NCI-H226 (cell line): ENCODE measurements at regions not wholly inside any gene's neighbourhood (a gene's known extent, or its start where the extent isn't known, plus 50 kb on each side); places are given as distances from the start of the nearest gene placed in this dataset.
"Not testable (repeated sequence)": the region's sequence is repeated elsewhere in the genome, so short reads cannot be mapped to it uniquely, and the experiment has no call there.

Source experiments
- DNase-seq: peaks from one replicate; pipeline ENCODE4 v3.0.0-alpha.2; 2015

DNA sequence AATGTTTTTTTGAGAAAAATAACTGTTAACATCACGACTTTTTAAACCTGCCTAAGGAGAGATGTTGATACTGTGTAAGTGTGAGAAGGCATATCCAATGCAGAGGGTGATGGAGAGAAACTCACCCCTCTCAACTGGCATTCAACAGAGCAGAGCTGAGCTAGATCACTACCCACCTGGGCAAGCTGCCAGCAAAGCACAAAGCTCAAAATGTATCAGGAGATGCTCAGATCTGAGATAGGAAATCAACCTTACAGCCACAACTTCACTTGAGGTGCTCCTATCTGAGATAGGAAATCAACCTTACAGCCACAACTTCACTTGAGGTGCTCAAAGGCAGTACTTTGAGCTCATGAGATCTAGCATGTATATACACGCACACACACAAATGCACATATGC, 151.5 kb upstream of the PDE1C start:
- DNase-seq = no peak

DNA sequence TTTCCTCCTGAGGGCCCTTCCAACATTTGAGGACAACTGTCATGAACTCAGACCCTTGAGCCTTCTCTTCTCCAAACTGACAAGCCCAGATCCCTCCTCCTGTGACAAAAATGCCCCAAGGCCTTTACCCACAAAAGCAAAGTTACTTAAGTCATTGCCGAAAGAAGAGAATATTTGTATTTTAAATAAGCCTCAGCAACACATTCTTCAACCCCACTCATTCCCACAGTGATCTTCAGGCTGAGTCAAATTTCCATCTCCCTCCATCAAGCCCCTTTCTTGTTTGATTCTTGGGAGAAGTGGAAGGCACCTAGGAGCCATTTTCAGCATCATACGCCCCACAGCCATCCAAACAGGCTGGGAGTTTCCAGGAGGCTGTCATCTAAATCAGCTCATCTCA, 150.8 kb upstream of the PDE1C start:
- DNase-seq = no peak

DNA sequence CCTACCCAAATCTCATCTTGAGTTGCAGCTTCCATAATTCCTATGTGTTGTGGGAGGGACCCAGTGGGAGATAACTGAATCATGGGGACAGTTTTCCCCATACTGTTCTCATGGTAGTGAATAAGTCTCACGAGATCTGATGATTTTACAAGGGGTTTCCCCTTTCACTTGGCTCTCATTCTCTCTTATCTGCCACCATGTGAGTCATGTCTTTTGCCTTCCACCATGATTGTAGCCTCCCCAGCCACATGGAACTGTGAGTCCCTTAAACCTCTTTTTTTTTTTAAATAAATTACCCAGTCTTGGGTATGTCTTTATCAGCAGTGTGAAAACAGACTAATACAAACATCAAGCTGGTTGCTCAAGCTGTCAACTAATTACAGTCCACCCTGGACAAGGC, 149.6 kb upstream of the PDE1C start:
- DNase-seq = peak; percentile 20

DNA sequence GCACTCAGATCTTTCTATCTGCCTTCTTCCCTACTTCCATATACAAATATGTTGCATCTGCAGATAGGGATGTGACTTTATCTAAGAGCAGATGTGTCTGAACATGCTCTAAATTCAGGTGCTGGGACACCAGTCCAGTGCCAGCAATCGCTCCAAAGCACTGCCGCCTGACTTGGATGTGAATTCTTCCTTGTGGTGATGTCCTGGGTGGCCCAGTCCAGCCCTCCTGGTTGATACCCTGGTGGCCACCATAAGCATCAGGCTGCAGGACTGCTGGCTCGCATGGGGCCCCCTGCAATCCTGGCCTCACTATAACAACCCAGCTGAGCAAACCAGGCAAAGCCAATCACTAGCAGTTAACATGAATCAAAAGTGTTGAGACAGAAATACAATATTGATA, 149.2 kb upstream of the PDE1C start:
- no peak for DNase-seq

DNA sequence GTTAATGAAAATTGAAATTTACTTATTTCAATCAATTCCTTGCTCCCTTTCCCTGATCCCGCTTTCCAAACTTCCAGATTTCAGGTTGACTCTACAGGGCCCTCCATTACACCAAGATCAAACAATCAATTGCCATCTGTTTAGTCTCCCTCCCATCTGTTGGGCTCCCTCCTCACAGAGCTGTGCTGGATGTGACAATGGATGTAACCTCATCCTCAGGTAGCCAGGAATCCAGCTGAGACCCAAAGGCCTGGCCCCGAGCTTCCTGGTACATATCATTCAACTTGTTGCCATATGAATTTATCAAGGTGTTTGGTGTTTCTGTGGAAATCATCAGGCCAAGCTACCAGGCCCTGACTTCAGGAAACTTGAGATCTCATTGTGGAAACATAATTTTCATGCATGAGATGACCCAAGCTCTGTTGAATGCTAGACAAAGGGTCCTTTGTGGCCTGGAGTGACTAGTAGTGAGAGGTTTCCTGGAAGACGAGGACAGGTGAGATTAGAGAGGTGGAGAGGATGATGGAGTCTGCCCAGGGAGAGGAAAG, 148.6 kb upstream of the PDE1C start:
- DNase-seq = no peak

DNA sequence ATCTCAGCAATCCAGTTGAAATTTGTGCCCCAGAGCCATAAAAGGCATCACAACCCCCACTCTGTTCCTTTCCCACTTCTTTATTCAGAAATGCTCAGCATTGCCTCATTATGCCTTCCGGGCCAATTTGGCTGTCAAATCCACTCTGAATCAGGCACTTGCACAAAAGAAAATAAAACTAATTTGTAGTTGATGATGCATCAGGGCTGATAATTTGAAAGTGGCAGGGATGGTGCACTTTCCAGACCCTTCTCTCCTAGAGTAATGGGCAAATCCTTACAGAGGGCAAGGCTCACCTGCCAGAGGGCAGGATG, 147.9 kb upstream of the PDE1C start:
- no peak for DNase-seq

DNA sequence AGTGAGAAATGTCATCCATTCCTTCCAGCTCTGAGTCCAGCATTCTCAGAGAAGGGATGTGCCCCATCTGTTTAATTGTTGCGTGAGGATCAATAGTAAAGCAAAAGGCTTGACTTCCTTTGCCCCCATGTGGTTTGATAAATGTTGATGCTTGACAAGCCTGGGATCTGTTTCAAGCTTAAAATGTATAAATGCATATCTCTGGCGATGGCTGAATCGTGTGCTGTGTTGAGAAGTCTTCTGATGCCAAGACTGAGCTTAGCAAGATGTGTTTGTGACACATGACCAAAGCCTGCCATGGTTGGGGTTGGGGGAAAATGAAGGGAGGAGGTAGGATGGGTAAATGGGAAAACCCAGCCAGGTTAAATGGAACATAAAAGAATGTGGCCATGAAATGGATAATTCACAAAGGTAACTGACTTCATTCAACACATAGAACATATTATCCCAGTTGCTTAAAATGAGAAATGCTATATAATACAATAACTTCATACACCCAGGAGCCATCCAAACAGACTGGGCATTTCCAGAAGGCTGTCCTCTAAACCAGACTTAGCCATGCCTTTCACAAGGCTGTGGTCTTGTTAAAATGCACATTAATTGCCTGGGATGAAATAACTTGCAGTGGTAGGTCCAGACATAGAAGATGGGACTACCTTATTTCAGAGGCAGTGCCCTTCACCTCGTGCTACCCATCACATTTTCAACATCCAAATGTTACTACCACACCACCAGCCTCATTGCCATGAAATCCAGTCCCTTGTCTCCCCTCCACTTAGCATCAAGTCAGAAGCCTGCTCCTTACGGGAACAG, 147.3 kb upstream of the PDE1C start:
- DNase-seq = no peak

DNA sequence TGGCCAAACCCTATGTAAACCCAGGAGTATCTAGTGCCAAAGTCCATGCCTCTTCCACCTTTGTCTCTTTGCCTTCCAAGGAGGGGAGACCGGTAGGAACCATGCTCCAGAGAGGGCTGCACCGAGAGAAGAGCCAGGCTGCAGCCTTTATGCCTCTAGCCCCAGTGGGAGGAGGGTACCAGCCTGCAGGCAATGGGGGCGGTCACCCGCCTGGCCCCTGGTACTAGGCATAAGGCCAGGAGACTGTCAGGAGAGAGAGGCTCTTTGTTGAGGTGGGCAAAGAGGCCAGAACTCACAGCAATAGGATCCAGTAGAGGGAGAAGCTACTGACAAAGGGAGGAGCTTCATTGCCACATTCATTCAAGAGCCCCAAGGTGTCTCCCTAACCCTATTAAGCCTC, 146.6 kb upstream of the PDE1C start:
- no peak for DNase-seq

DNA sequence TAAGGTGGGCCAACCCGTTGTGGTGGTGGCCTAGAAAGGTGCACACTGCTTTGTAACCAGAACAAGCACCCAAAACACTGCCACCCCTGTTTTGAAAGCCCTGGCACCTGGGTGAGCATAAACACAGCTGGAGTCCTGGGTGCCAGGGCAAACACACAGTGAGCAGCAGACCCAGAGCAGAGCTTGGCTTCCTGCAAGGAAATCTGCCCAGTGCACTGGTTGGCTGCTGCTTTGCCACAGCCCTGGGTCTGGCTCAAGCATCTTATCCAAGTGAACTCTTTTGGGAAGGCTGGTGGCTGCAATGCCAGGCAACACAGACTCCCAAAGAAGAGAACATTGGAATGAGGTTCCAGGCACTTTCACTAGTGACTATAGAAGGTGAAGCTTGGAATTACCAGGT, 145.5 kb upstream of the PDE1C start:
- no peak for DNase-seq

DNA sequence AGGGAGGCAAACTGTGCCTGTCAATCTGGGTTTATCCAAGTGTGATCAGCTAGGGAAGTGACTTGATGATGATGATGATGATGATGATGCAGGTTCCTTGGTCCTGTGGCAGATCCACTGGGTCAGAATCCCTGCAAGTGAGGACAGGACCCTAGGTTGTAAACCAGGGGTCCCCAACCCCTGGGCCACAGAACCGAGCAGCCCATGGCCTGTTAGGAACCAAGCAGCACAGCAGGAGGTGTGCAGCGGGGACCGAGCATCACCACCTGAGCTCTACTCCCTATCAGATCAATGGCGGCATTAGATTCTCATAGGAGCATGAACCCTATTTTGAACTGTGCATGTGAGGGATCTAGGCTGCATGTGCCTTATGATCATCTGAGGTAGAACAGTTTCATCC, 144.7 kb upstream of the PDE1C start:
- no peak for DNase-seq

DNA sequence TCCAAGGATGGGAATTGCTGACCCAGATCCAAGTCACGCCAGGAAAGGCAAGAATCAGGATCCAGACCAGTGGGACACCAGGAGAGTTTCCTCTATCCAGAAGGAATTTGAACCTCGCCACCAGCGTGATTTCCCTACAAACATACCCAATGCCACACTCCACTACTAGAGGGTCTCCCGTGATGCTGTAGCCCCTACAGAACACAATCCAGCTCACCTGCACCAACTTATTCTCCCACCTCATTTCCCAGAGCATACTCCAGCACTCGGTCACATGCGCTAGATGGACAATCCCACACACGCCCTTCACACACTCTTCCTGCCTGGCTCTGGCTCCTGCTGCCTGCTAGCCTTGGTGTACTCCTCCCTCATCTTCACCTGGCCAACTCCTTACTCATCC, 142.1 kb upstream of the PDE1C start:
- no peak for DNase-seq

DNA sequence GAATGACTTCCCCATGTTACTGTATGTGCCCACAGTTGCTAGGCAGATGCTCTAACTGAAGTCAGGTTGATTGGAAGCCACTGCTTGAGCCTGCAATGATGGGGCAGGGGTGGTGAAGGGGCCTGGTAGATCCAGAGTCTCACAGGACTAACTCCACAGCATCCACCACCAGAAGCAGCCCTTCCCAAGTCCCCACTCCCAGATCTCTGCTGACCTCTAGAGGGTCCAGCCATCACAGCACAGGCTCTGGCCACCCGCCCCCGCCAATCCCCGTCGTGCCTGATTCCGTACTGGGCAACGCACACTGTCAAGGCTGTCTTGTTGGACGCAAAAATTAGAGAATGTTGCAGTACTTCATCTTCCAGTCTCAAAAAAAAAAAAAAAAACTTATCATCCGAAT, 136.8 kb upstream of the PDE1C start:
- DNase-seq = no peak

DNA sequence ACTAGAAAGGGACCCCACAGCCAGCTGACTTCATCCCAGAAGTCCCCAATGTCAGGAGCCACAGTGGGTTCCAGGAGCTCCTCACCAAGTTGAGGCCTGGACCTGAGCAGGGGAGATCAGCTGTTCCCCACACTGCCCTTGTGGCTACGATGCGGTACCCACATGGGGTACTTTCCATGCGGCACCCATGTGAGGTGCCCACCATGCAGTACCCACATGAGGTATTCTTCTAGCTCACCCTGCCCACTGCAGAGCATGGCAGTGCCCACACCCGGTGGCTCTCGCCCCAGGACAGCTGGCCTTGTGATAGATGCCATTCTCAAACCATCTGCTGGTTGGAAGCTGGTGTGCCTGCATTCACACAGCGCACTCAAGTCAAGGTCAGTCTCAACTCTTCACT, 136.3 kb upstream of the PDE1C start:
- no peak for DNase-seq

DNA sequence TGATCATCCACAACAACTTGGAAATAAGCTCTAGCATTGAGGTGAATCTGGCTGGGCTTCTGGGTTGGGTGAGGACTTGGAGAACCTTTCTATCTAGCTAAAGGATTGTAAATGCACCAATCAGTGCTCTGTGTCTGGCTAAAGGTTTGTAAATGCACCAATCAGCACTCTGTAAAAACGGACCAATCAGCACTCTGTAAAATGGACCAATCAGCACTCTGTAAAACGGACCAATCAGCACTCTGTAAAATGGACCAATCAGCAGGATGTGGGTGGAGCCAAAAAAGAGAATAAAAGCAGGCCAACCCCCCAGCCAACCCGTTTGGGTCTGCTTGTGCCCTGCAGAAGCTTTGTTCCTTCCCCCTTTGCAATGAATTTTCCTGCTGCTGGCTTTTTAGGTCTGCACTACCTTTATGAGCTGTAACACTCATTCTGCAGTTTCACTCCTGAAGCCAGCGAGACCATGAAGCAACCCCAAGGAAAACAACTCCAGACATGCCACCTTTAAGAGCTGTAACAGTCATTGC, 135.2 kb upstream of the PDE1C start:
- DNase-seq = not testable (repeated sequence)

DNA sequence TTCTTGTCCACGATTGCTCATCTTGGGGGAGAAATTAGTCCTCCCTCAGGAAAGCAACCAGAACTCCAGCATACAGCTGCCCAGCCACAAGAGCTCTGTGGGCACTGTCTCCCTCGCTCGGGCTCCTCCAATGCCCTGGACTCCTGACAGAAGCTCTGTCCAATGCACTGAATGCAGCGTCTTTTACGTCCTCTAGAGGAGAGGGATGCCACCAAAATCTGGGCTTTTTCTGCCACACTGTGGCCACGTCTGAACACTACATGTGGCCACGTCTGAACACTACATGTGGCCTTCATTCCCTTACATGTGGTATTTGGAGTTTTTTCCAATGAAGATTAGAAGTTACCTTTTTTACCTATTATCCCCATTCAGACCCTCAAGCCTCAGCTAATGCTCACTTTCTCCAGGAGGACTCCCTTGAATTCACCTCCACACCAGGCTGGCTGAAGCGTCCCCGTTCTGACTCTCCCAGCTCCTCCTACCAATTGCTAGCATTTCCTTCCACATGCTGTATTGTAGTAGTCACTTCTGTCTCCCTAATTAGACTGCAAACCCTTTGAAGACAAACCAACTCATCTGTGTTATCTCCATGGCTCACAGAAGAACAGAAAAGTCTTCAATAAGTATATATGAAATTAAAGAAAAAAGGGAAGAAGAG, 134.3 kb upstream of the PDE1C start:
- DNase-seq = peak; percentile 98

DNA sequence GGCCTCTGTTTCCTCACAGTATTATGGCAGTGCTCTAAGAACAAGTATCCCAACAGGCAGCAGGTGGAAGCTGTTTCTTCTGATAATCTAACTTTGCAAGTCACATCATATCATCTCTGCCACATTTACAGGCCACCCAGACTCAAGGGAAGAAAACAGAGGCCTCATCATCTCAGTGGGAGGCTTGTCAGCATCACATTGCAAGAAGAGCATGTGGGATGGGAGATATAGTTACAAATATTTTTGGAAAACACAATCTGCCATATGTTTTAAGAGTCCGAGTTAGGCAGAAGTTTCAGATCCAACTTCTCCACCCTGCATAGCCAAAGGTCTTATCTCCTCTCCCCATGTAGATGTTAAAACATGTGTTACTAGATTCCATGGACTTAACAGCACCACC, 130.4 kb upstream of the PDE1C start:
- no peak for DNase-seq

DNA sequence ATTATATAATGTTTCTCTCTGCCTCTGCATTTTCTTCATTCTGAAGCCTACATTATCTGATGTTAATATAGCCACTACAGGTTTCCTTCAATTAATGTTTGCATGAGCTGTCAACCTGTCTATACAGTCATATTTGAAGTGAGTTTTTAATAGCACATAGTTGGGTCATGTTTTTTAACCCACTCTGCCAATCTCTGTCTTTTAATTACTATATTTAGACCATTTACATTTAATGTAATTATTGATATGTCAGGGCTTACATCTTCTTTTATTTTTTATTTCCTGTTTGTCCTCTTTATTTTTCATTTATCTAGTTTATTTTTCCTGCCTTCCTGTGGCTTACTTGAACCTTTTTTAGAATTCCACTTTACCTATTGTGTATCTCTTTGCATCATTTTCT, 124.3 kb upstream of the PDE1C start:
- no peak for DNase-seq

DNA sequence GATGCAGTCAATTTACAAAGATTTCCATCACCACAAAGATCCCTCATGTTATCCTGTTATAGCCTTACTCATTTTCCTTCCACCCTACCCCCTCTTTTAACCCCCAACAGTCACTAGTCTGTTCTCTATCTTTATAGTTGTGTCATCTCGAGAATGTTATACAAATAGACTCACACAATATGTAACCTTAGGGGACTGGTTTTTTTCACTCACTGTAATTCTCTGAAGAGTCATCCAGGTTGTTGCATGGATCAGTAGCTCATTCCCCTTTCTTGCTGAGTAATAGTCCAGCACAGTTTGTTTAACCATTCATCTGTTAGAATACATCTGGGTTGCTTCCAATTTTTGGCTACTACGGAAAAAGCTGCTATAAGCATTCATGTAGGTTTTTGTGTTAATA, 121.1 kb upstream of the PDE1C start:
- DNase-seq = no peak

DNA sequence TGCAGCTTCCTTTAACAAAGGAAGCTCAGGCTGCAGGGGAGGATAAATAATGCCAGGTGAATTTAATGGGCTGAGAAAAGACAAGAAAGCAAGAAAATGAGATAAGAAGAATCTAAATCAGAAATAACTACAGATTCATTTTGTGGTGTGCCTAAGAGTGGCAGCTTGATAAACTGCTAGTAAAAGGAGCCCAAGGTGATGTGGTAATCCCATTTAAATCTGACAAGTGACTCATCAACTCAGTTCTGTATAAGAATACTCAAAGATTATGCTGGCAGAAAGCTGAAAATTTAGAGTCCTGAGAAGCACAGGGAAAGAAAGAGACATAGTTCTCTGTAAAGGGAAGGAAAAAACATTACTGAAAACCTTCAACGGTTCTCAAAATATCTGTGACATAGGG, 109.4 kb upstream of the PDE1C start:
- DNase-seq = peak; percentile 92

DNA sequence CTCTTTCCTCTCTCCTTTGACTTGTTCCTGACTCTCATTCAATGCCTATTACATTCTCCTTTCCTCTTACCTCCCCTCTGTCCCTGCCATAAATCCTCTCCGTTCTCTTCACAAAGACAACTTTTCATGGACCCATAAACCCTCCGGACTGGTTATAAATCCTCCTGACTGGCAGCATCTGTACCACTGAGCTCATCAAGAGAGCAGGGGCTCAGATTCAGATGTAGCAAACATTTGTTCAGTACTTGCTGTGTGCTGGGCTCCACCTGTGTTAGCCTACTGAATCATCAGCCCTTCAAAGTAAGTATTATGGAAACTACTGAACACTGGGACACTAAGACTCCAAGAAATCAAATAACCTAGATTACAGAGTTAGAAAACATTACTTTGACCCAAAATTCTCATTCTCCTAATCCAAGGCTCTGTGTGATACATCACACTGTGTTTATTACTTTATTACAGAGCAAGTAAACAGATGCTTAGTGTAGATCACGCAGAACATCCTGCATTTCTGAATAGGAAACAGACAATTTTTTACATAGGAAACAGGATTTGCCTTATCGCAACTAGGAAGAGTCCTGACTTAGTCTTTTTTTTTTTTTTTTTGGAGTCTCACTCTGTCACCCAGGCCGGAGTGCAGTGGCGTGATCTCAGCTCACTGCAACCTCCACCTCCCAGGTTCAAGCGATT, 108.6 kb upstream of the PDE1C start:
- no peak for DNase-seq

DNA sequence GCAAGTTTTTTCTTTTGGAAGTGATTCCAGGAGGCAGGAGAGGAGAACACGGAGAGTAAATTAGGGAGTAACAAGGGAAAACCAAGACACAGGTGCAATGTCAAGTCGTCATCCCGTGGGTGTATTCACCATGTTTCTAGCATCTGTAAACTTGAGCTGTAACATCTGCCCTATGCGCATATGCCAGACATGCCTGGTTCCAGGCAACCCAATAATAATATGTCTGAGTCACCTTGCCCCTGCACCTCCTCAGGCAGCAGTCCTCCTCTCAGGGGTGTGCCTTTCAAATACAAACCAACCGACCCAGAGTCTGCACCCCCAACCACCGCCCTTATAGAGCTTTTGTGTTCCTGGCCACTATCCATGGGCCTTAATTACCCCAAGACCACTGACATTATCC, 107.0 kb upstream of the PDE1C start:
- no peak for DNase-seq

DNA sequence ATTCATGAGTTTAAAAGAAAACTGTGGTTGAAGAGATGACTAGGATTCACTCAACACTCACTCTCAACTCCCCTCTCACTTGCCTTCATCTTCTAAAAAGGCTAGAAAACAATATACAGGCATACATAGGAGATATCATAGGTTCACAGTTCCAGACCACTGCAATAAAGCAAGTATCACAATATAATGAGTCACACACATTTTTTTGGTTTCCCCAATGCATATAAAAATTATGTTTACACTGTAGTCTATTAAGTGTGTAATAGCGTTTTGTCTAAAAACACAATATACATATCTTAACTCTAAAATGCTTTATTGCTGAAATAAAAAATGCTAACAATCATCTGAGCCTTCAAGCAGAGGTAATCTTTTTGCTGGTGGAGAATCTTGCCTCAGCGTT, 104.9 kb upstream of the PDE1C start:
- DNase-seq = no peak

DNA sequence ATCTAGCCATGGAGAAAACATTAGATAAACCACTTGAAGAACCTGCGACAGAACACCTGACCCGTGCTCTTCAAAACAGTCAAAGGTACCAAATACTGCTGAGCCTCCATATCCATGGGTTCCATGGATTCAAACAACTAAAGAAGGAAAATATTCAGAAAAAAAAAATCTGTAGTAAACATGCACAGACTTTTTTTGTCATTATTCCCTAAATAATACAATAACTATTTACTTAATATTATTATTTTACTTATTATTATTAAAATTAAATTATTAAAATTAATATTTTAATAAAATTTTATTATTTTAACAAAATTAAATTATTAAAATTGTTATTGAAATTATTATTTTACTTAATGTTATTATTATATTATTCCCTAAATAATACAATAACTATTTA, 101.0 kb upstream of the PDE1C start:
- no peak for DNase-seq

DNA sequence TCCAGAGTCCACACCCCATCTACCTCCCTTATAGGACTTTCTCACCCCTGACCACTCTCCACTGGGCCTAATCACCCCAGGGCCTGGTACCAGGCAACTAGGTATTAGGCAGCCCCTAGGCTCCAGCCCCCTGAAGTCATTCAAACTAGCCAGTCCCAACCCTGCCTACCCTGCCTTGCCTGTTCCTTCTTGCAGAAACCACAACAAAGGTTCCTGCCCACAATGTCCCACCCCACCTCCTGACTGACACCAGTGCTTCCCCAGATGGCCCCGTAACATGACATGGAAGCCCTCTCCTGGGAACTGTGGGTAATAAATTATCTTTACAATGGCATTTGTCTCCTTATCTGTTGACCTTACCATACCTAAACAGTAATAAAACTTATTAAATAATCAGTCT, 100.6 kb upstream of the PDE1C start:
- DNase-seq = no peak
